GM23338 (cell line): ENCODE measurements at regions not wholly inside any gene's neighbourhood (a gene's known extent, or its start where the extent isn't known, plus 50 kb on each side); places are given as distances from the start of the nearest gene placed in this dataset.

Source experiments
- ATAC-seq: fragments of 200-7000 bp; cut with Tn5 transposase; 3 replicates; pipeline ENCODE4 v1.9.1; 2020
- DNase-seq: peaks from one replicate; pipeline ENCODE4 v3.0.0-alpha.2; 2015; ENCODE audit warnings: low spot score
- H2AFZ ChIP-seq: fragments of 200-600 bp; sonication (generic); 2 replicates; pipeline ENCODE4 v1.8.0; 2016; ENCODE audit warnings: antibody characterized with exemption, mild to moderate bottlenecking, moderate library complexity
- H3F3A ChIP-seq: fragments of 200-600 bp; sonication (generic); replicated peaks from 2 replicates; pipeline ENCODE4 v1.8.0; 2017; ENCODE audit warnings: antibody characterized with exemption, mixed run types, low read depth
- H3K27ac ChIP-seq: fragments of 200-600 bp; sonication (generic); 2 replicates; pipeline ENCODE4 v1.6.1; 2016; ENCODE audit warnings: low read depth
- H3K27me3 ChIP-seq: fragments of 200-600 bp; sonication (generic); 2 replicates; pipeline ENCODE4 v1.8.0; 2016; ENCODE audit warnings: mild to moderate bottlenecking, mixed run types, moderate library complexity; ENCODE audit not compliant: insufficient read depth
- H3K36me3 ChIP-seq: fragments of 200-600 bp; sonication (generic); 2 replicates; pipeline ENCODE4 v1.8.0; 2016; ENCODE audit warnings: mild to moderate bottlenecking; ENCODE audit not compliant: insufficient read depth
- H3K4me1 ChIP-seq: fragments of 200-600 bp; sonication (generic); 2 replicates; pipeline ENCODE4 v1.8.0; 2016; ENCODE audit warnings: mild to moderate bottlenecking, moderate library complexity; ENCODE audit not compliant: insufficient read depth
- H3K4me2 ChIP-seq: fragments of 200-600 bp; sonication (generic); 2 replicates; pipeline ENCODE4 v1.7.1; 2017; ENCODE audit warnings: mixed run types
- H3K4me3 ChIP-seq: fragments of 200-600 bp; sonication (generic); 2 replicates; pipeline ENCODE4 v1.6.1; 2016; ENCODE audit warnings: mixed run types
- H3K79me2 ChIP-seq: fragments of 200-600 bp; sonication (generic); replicated peaks from 2 replicates; pipeline ENCODE4 v1.8.0; 2017; ENCODE audit warnings: mild to moderate bottlenecking; ENCODE audit not compliant: insufficient read depth
- H3K9me2 ChIP-seq: fragments of 200-600 bp; sonication (generic); 2 replicates; pipeline ENCODE4 v1.8.0; 2017; ENCODE audit not compliant: insufficient read depth
- H4K20me1 ChIP-seq: fragments of 200-600 bp; sonication (generic); replicated peaks from 2 replicates; pipeline ENCODE4 v1.8.0; 2017; ENCODE audit warnings: mild to moderate bottlenecking; ENCODE audit not compliant: insufficient read depth
- H3K27ac Mint-ChIP-seq: 2 replicates; pipeline ENCODE4 v1.8.0; 2020; ENCODE audit warnings: inconsistent platforms, mild to moderate bottlenecking, moderate library complexity, mixed read lengths
- H3K27me3 Mint-ChIP-seq: 3 replicates; pipeline ENCODE4 v1.8.0; 2022; ENCODE audit warnings: low read depth, mild to moderate bottlenecking, moderate library complexity, mixed read lengths, inconsistent platforms; ENCODE audit not compliant: insufficient read depth, poor library complexity
- H3K36me3 Mint-ChIP-seq: 3 replicates; pipeline ENCODE4 v1.8.0; 2021; ENCODE audit warnings: low read depth, mild to moderate bottlenecking, inconsistent platforms, moderate library complexity, mixed read lengths
- H3K4me1 Mint-ChIP-seq: 3 replicates; pipeline ENCODE4 v1.8.0; 2020; ENCODE audit warnings: mild to moderate bottlenecking, inconsistent platforms, mixed read lengths
- H3K4me3 Mint-ChIP-seq: 3 replicates; pipeline ENCODE4 v1.8.0; 2021; ENCODE audit warnings: moderate library complexity, mild to moderate bottlenecking, inconsistent platforms, mixed read lengths
- H3K9me3 Mint-ChIP-seq: 3 replicates; pipeline ENCODE4 v1.8.0; 2020; ENCODE audit warnings: moderate library complexity, mild to moderate bottlenecking, inconsistent platforms, mixed read lengths
- EZH2 ChIP-seq: fragments of 200-600 bp; sonication (generic); IDR thresholded peaks from one replicate; pipeline ENCODE4 v1.8.0; 2017; ENCODE audit warnings: antibody characterized with exemption, mild to moderate bottlenecking, low read depth; ENCODE audit not compliant: unreplicated experiment
- JUNB ChIP-seq: IDR thresholded peaks from one replicate; pipeline ENCODE4 v1.6.1; 2016; ENCODE audit warnings: antibody characterized with exemption; ENCODE audit not compliant: unreplicated experiment
- NANOG ChIP-seq: IDR thresholded peaks from 2 replicates; pipeline ENCODE4 v1.6.1; 2016; ENCODE audit warnings: antibody characterized with exemption, borderline replicate concordance
- STAT1 ChIP-seq: IDR thresholded peaks from one replicate; pipeline ENCODE4 v1.6.1; 2016; ENCODE audit warnings: antibody characterized with exemption; ENCODE audit not compliant: unreplicated experiment
- ZNF114 ChIP-seq: fragments of 250-450 bp; sonication (Bioruptor Pico); IDR thresholded peaks from 2 replicates; pipeline ENCODE4 v1.5.0; 2020; ENCODE audit warnings: mild to moderate bottlenecking, moderate library complexity
- ZNF331 ChIP-seq: fragments of 250-450 bp; sonication (Bioruptor Pico); IDR thresholded peaks from 2 replicates; pipeline ENCODE4 v1.5.0; 2020; ENCODE audit warnings: low read depth, mild to moderate bottlenecking, moderate library complexity
- TF ChIP-seq, protein P1 (sequence below), 2 experiments: fragments of 200-600 bp in 1 of 2; sonication (generic) in 1 of 2; conservative IDR thresholded peaks; 2 replicates each; pipeline versions ENCODE4 v1.5.1 to v1.6.1; 2016 to 2017; ENCODE audit warnings: antibody characterized with exemption in 2 of 2, low read depth in 2 of 2, mild to moderate bottlenecking in 2 of 2, moderate library complexity in 1 of 2
- TF ChIP-seq, protein P2 (sequence below): IDR thresholded peaks from one replicate; pipeline ENCODE4 v1.6.1; 2018; ENCODE audit warnings: antibody characterized with exemption; ENCODE audit not compliant: unreplicated experiment
- TF ChIP-seq, protein P3 (sequence below): IDR thresholded peaks from 2 replicates; pipeline ENCODE4 v1.6.1; 2016; ENCODE audit warnings: antibody characterized with exemption

DNA sequence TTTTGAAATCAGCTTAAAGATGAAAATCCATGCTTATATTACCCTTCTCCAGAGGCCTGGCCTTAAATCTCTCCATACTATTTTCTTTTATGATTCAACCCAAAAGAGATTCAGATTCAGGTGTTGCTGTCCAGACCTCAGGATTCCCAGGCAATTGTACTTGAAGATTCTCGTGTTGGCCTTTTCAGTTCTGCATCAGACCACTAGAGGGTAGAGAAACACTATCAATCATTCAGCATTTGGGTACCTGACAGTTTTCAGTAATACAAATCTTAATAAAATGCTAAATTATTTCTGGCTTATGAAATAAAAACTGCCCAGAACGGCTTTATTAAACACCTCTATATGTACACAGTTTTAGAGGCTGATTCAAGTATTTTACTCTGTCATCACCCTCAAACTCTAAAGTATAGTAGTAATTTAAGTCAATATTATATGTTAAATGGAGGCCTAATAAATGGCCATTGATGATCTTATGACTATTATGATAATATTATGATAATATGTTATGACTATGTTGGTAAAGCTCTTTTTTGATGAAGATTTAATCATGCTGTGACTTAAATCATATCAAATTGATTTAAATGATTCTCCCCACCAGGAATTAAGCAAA is 301.1 kb downstream of the DUSP6 start:
- Mint-ChIP-seq H3K27ac (no peak overlapping the region), H3K4me3 (no peak overlapping the region), H3K9me3 (peaks cover 27% of the 10 kb centered on the region), H3K4me1 (peaks cover 20% of the 10 kb centered on the region), H3K27me3 (peaks cover 1% of the 10 kb centered on the region), H3K36me3 (peaks cover 24% of the 10 kb centered on the region)
- peak; percentile 83 for DNase-seq
- H3K27me3 ChIP-seq: no peaks in the 10 kb centered on the region
- H2AFZ ChIP-seq: no peak overlapping the region
- H3K4me3 ChIP-seq: no peak overlapping the region
- H3K27ac ChIP-seq: no peak overlapping the region
- no peak for TF ChIP-seq EZH2
- TF ChIP-seq, protein P1, sequence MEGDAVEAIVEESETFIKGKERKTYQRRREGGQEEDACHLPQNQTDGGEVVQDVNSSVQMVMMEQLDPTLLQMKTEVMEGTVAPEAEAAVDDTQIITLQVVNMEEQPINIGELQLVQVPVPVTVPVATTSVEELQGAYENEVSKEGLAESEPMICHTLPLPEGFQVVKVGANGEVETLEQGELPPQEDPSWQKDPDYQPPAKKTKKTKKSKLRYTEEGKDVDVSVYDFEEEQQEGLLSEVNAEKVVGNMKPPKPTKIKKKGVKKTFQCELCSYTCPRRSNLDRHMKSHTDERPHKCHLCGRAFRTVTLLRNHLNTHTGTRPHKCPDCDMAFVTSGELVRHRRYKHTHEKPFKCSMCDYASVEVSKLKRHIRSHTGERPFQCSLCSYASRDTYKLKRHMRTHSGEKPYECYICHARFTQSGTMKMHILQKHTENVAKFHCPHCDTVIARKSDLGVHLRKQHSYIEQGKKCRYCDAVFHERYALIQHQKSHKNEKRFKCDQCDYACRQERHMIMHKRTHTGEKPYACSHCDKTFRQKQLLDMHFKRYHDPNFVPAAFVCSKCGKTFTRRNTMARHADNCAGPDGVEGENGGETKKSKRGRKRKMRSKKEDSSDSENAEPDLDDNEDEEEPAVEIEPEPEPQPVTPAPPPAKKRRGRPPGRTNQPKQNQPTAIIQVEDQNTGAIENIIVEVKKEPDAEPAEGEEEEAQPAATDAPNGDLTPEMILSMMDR (conservative IDR thresholded peaks at IDR 0.05; ENCODE audit: low read depth in 2 of 2): peak; percentile 83 to 99
- TF ChIP-seq NANOG: 0 out of 2 replicates have a peak, but pooled peaks have one; percentile 5
- TF ChIP-seq, protein P2, sequence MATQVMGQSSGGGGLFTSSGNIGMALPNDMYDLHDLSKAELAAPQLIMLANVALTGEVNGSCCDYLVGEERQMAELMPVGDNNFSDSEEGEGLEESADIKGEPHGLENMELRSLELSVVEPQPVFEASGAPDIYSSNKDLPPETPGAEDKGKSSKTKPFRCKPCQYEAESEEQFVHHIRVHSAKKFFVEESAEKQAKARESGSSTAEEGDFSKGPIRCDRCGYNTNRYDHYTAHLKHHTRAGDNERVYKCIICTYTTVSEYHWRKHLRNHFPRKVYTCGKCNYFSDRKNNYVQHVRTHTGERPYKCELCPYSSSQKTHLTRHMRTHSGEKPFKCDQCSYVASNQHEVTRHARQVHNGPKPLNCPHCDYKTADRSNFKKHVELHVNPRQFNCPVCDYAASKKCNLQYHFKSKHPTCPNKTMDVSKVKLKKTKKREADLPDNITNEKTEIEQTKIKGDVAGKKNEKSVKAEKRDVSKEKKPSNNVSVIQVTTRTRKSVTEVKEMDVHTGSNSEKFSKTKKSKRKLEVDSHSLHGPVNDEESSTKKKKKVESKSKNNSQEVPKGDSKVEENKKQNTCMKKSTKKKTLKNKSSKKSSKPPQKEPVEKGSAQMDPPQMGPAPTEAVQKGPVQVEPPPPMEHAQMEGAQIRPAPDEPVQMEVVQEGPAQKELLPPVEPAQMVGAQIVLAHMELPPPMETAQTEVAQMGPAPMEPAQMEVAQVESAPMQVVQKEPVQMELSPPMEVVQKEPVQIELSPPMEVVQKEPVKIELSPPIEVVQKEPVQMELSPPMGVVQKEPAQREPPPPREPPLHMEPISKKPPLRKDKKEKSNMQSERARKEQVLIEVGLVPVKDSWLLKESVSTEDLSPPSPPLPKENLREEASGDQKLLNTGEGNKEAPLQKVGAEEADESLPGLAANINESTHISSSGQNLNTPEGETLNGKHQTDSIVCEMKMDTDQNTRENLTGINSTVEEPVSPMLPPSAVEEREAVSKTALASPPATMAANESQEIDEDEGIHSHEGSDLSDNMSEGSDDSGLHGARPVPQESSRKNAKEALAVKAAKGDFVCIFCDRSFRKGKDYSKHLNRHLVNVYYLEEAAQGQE: no peak
- H3F3A ChIP-seq: no peaks in the 10 kb centered on the region
- no peaks in the 10 kb centered on the region for H3K36me3 ChIP-seq
- no peaks in the 10 kb centered on the region for H3K79me2 ChIP-seq
- H4K20me1 ChIP-seq: no peaks in the 10 kb centered on the region
- ATAC-seq: peak; percentile 69
- no peaks in the 10 kb centered on the region for H3K9me2 ChIP-seq
- H3K4me1 ChIP-seq: no peaks in the 10 kb centered on the region; the same call in 1 of the 2 replicates
- no peak overlapping the region for H3K4me2 ChIP-seq

DNA sequence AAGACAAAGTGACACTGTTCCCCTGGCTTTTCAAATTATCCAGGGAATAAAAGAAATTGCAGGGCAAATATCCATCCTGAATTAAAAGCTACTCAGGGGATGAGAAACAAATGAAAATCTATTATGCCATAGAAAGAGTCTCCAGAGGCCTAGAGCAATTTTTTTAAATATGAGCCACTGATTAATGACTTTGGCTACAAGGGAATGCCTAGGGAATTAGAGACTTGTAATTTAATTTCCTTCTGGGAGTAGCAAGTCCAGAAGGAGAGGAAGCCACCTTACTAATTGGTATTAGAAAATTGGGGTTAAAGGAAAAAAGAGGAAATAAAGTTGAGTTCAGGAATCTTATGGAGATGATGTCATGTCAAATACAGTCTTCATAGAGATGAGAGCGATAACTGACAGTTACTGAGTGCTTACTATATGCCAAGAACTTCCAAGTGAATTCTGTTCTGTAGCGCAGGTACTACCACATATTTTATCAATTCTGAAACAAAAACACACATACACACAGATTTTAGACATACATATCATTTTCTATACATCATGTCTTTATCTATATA is 304.4 kb downstream of the DUSP6 start:
- Histone ChIP-seq H3K79me2 (no peaks in the 10 kb centered on the region), H3K27ac (no peak overlapping the region), H3K4me2 (no peak overlapping the region), H3F3A (no peaks in the 10 kb centered on the region), H2AFZ (peak overlapping the region; percentile 25; the same call in 1 of the 2 replicates), H3K9me2 (0 out of 2 replicates have a peak, but pooled peaks cover under 1% of the 10 kb centered on the region), H3K36me3 (no peaks in the 10 kb centered on the region), H3K4me1 (no peaks in the 10 kb centered on the region; the same call in 1 of the 2 replicates), H4K20me1 (no peaks in the 10 kb centered on the region), H3K4me3 (no peak overlapping the region), H3K27me3 (no peaks in the 10 kb centered on the region)
- Mint-ChIP-seq H3K9me3 (peaks cover 13% of the 10 kb centered on the region), H3K27ac (no peak overlapping the region), H3K27me3 (no peaks in the 10 kb centered on the region), H3K4me3 (no peak overlapping the region), H3K4me1 (peaks cover 20% of the 10 kb centered on the region), H3K36me3 (peaks cover 13% of the 10 kb centered on the region)
- no peak for ATAC-seq
- no peak for DNase-seq
- TF ChIP-seq ZNF114 (CRISPR knock-in tag) (no peak), NANOG (no peak), STAT1 (no peak), ZNF331 (CRISPR knock-in tag) (no peak), JUNB (no peak), EZH2 (no peak)
- TF ChIP-seq, protein P3, sequence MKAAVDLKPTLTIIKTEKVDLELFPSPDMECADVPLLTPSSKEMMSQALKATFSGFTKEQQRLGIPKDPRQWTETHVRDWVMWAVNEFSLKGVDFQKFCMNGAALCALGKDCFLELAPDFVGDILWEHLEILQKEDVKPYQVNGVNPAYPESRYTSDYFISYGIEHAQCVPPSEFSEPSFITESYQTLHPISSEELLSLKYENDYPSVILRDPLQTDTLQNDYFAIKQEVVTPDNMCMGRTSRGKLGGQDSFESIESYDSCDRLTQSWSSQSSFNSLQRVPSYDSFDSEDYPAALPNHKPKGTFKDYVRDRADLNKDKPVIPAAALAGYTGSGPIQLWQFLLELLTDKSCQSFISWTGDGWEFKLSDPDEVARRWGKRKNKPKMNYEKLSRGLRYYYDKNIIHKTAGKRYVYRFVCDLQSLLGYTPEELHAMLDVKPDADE: no peak
